ENCODE measurements at regions not wholly inside any gene's neighbourhood (a gene's known extent, or its start where the extent isn't known, plus 50 kb on each side); places are given as distances from the start of the nearest gene placed in this dataset.

DNA sequence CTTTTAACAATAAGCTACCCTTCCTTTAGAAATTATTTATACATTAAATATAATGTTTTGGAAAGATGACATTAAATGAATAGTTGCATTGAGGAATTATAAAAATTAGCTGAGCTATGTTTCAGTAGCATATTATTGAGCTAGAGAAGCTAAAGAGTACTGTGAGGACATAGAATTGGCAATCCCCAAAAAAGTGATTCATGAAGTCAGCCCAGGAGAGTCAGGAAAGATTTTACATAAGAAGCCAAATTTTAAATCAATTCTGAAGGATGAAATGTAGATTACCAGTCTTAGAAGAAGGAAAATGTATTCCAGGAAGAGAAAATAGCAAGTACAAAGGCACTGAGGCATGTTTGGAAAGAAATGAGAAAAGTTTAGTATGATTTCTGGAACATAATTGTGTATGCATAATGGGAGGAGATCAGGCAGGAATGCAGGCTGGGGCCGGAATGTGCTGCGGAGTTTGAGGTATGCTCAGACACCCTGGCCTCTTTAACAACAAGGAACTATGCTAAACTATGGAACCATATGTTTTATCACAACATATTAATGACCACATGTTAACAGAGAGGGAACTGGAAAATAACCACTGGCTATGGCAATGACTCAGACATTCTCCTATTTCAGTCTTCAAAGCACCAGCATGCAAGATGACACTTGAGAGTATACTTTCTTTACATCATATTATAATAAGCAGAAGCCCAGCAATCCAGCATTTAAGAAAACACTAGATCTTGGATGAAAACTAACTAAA is 103.3 kb upstream of the COL8A1 start:
- H3K36me3 Mint-ChIP-seq (ENCODE audit: insufficient read depth in 2 of 2) = no peaks in the 10 kb centered on the region
- no peaks in the 10 kb centered on the region for H3K4me1 Mint-ChIP-seq (ENCODE audit: low read depth)
- no peaks in the 10 kb centered on the region for H3K27me3 Mint-ChIP-seq (ENCODE audit: low read depth)
- H3K27ac Mint-ChIP-seq = no peak overlapping the region
- DNase-seq (no peak), ATAC-seq (replicated peaks in 1 of 2) (no peak)
- H3K4me3 Mint-ChIP-seq = no peak overlapping the region
- H3K9me3 Mint-ChIP-seq = no peaks in the 10 kb centered on the region

DNA sequence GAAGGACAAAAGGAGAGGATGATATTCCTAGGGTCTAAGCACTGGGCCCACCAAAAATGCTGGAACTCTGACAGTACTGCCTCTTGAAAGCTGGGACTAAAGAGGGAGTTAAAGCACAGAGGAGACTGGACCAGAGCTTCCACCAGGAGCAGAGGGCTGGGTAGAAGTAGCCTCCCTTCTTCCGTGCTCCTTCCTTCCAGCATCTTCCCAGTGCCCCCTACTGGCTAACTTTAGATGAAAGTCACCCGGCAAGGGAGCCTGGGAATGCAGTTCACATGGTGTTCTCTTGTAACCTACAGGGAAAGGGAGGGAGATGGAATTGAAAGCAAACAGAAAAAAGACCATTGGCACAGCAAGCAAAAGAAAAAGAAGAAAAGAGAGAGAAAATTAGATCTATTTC is 106.1 kb upstream of the COL8A1 start:
- Mint-ChIP-seq H3K4me3 (no peak overlapping the region), H3K27me3 (ENCODE audit: low read depth) (no peaks in the 10 kb centered on the region), H3K9me3 (no peaks in the 10 kb centered on the region), H3K36me3 (ENCODE audit: insufficient read depth in 2 of 2) (no peaks in the 10 kb centered on the region), H3K4me1 (ENCODE audit: low read depth) (no peaks in the 10 kb centered on the region), H3K27ac (no peak overlapping the region)
- ATAC-seq (replicated peaks in 1 of 2) = no peak
- DNase-seq = peak; percentile 1 to 12

DNA sequence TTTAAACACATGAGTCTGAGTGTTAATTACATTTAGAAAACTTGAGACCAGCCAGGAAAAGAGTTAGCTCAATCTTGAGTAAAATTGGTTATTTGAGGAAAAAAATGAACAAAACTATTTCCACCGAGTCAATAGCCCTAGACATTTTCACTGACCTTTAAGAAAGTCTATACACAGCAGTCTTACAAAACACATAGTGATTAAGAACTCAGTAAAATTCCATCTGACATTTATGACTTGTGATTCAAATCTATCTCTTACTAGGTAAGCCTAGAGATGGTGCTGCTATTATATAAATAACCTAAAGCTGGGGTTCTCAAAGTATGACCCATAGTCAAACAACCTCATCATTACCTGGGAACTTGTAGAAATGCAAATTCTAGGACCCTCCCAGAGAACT is 109.1 kb upstream of the COL8A1 start:
- Mint-ChIP-seq H3K4me3 (no peak overlapping the region), H3K27me3 (ENCODE audit: low read depth) (no peaks in the 10 kb centered on the region), H3K27ac (no peak overlapping the region), H3K4me1 (ENCODE audit: low read depth) (no peaks in the 10 kb centered on the region), H3K9me3 (peaks cover 2 to 3% of the 10 kb centered on the region in 2 donors), H3K36me3 (ENCODE audit: insufficient read depth in 2 of 2) (no peaks in the 10 kb centered on the region)
- ATAC-seq (replicated peaks in 1 of 2) (no peak), DNase-seq (no peak)

DNA sequence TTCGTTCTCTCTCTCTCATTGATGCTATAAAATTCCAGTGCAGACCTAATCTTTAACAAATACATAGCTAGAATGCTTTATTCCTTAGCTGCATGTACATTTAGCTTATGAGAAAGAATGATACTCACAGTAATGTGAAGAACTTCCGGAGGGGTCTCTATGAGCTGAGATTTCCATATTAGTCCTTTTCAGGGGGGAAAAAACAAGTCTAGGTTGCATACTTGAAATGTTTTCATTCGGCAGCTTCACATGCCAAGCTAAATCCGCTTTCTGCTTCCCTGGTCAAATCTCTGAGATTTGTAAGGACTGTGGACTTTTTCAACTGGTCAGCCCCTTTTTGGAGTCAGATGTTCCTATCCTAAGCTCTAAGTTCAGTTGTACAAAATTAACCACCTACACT is 111.5 kb upstream of the COL8A1 start:
- H3K4me1 Mint-ChIP-seq (ENCODE audit: low read depth) = no peaks in the 10 kb centered on the region
- H3K27me3 Mint-ChIP-seq (ENCODE audit: low read depth) = no peaks in the 10 kb centered on the region
- no peak overlapping the region for H3K4me3 Mint-ChIP-seq
- DNase-seq (no peak), ATAC-seq (replicated peaks in 1 of 2) (no peak)
- no peak overlapping the region for H3K27ac Mint-ChIP-seq
- peaks cover 2 to 5% of the 10 kb centered on the region in 2 donors for H3K9me3 Mint-ChIP-seq
- H3K36me3 Mint-ChIP-seq (ENCODE audit: insufficient read depth in 2 of 2) = no peaks in the 10 kb centered on the region

DNA sequence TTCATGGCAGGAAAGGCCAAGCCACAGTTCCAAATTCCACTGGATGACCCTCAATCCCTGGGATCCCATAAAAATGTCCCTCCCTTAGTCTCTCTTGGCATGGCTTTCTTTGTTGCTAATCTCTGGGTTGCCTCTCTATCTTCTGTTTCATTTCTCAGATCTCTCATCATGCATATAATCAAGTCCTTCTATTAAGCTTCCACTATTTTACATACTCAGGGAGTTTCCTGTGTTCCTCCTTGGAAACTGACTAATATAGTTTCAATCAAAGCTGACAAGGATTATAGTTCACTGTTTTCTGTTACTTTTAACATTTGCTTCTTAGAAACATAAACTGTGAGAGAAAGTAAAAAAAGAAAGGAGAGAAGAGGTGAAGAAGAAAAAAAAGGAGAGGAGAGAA is 113.8 kb upstream of the COL8A1 start:
- no peak overlapping the region for H3K27ac Mint-ChIP-seq
- DNase-seq = no peak
- H3K27me3 Mint-ChIP-seq (ENCODE audit: low read depth) = no peaks in the 10 kb centered on the region
- H3K4me1 Mint-ChIP-seq (ENCODE audit: low read depth) = no peaks in the 10 kb centered on the region
- no peak for ATAC-seq (replicated peaks in 1 of 2)
- peaks cover 2 to 5% of the 10 kb centered on the region in 2 donors for H3K9me3 Mint-ChIP-seq
- H3K36me3 Mint-ChIP-seq (ENCODE audit: insufficient read depth in 2 of 2) = no peaks in the 10 kb centered on the region
- H3K4me3 Mint-ChIP-seq = no peak overlapping the region

DNA sequence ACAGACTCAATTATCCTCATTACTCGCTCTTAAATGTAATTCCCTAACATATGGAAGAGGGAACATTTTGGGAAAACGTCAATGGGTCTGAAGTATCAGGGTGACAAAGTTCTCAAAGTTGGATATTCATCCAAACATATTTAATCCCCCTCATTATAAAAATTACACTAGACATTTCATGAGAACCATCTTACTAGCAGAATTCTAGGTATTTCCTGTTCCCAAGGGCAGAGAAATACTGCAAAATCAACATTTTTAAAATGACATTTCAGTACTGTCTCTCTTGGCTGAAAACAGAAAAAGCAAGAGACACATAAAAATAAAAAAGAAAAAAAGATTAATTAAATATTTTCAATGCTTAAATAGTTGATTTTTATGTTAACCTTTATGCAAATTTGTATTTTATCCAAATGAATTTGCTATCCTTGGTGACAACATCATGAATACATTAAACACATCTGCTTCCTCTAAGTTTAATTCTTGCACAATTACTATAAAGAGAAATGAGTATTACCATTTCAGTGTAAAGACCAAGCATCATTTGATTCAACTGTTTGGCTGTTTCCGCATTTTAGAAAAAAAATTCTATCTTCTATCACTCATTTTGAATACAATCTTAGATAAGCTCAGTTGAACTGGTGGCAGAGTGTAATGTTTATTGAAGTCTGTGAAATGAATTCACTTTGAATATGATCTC is 114.8 kb upstream of the COL8A1 start:
- H3K4me3 Mint-ChIP-seq = no peak overlapping the region
- no peaks in the 10 kb centered on the region for H3K36me3 Mint-ChIP-seq (ENCODE audit: insufficient read depth in 2 of 2)
- H3K27me3 Mint-ChIP-seq (ENCODE audit: low read depth) = no peaks in the 10 kb centered on the region
- H3K4me1 Mint-ChIP-seq (ENCODE audit: low read depth) = no peaks in the 10 kb centered on the region
- DNase-seq = no peak
- H3K27ac Mint-ChIP-seq = no peak overlapping the region
- ATAC-seq (replicated peaks in 1 of 2) = no peak
- H3K9me3 Mint-ChIP-seq = peaks cover 2 to 5% of the 10 kb centered on the region in 2 donors

DNA sequence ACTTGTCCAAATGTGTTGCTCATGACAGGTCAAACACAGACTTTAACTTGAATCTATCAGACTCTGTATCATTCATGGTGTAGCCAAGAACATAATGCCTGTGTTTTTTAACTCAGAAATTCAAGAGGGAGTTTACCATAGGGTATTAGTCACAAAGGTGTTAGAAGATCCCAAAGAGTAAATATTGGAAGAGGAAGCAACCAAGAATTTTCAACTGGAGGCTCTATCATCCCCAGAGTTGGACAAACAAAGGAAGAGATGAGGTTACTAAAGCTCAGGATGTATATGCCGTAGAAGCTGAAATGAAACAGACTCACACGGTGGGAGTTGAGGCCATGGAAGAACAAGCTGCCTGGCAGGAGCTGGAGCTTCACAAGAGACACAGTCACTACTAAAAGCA is 116.2 kb upstream of the COL8A1 start:
- H3K4me1 Mint-ChIP-seq (ENCODE audit: low read depth) = no peaks in the 10 kb centered on the region
- no peak for ATAC-seq (replicated peaks in 1 of 2)

DNA sequence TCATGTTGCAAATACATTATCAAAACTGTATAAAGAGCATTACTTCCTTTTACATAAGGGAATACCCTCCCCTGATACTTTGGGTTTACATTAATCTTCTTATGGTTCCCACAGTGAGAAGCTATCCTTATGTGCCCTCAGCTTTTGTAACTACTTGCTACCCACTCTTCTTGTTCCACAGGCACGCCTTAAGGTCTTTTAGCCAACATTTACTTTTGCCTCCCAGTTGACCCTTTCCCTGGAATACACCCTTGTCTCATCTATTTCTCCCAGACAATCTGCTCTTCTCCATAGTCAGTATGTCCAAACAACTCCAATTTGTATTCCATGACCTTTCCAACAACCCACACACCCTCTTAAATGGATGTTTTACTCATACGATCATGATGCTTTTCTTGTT is 116.8 kb upstream of the COL8A1 start:
- Mint-ChIP-seq H3K4me1 (ENCODE audit: low read depth) (no peaks in the 10 kb centered on the region), H3K4me3 (no peak overlapping the region), H3K27ac (no peak overlapping the region), H3K36me3 (ENCODE audit: insufficient read depth in 2 of 2) (no peaks in the 10 kb centered on the region), H3K27me3 (ENCODE audit: low read depth) (no peaks in the 10 kb centered on the region), H3K9me3 (peaks cover 2 to 5% of the 10 kb centered on the region in 2 donors)
- ATAC-seq (replicated peaks in 1 of 2) (no peak), DNase-seq (no peak)

More for the DNA sequence above, 116.2 kb upstream of the COL8A1 start:
- Mint-ChIP-seq H3K27ac (no peak overlapping the region), H3K9me3 (peaks cover 2 to 5% of the 10 kb centered on the region in 2 donors), H3K27me3 (ENCODE audit: low read depth) (no peaks in the 10 kb centered on the region), H3K4me3 (no peak overlapping the region), H3K36me3 (ENCODE audit: insufficient read depth in 2 of 2) (no peaks in the 10 kb centered on the region)
- no peak for DNase-seq

DNA sequence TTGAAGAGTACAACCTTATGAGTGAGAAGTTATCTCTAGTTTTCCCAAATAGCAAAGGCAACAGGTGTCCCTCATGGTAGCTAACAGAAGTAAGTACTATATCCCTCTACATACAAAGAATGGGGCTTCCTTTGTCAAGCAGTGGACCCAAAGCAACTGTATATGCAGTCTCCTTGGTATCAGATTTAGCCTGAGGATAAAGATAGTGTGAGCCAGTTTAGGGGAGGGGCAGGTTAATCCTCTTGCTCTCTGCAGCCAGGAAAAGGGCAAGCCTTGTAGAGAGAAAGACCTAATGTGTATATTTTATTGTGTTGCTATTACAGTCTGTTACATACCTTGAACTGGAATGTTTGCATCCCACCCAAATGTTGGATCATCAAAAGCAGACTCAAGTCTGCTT is 117.9 kb upstream of the COL8A1 start:
- DNase-seq (no peak), ATAC-seq (replicated peaks in 1 of 2) (no peak)
- Mint-ChIP-seq H3K9me3 (peaks cover 0 to 5% of the 10 kb centered on the region in 2 donors), H3K36me3 (ENCODE audit: insufficient read depth in 2 of 2) (no peaks in the 10 kb centered on the region), H3K4me3 (no peak overlapping the region), H3K27ac (no peak overlapping the region), H3K4me1 (ENCODE audit: low read depth) (no peaks in the 10 kb centered on the region), H3K27me3 (ENCODE audit: low read depth) (no peaks in the 10 kb centered on the region)

DNA sequence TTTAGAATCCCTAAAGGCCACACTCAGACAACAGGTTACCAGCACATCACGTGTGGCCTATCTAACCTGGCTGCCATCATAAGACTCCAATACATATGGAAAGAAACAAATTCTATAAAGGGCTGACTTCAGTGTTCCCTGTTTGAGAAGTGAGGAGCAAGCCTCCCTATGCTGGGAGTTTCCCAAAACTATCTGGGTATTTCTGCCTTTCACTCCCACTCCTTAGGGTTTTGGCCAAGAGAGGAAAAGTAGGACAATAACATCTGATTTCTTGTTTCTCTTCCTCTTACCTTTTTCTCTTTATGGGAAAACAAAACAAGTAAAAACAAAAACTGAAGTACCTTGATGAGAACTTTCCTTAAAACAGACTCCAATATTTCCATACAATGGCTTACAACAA is 121.5 kb upstream of the COL8A1 start:
- ATAC-seq (replicated peaks in 1 of 2) (no peak), DNase-seq (no peak)
- Mint-ChIP-seq H3K4me1 (ENCODE audit: low read depth) (no peaks in the 10 kb centered on the region), H3K27me3 (ENCODE audit: low read depth) (peaks cover 8% of the 10 kb centered on the region), H3K27ac (no peak overlapping the region), H3K9me3 (no peaks in the 10 kb centered on the region), H3K4me3 (no peak overlapping the region), H3K36me3 (ENCODE audit: insufficient read depth in 2 of 2) (no peaks in the 10 kb centered on the region)

DNA sequence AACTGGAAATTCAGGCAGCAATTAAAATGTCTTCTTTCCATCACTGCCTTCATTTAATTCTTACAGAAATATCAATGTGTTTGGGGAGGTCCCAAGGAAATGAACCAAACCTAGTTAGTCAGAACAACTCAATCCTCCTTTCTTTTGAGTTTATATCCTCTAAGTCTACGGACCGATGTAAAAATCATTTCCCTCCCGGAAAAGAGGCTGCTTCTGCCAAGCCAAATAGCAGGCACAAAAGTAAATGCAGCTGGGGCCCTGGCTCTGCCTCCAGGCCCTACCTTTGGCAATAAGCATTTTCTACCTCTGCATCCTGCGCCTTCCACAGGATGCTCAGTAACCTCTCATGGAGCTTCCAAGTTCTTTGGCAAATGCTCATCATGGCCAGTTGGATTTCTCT is 122.5 kb upstream of the COL8A1 start:
- no peaks in the 10 kb centered on the region for H3K36me3 Mint-ChIP-seq (ENCODE audit: insufficient read depth in 2 of 2)
- H3K9me3 Mint-ChIP-seq = no peaks in the 10 kb centered on the region
- no peak for DNase-seq
- H3K27ac Mint-ChIP-seq = no peak overlapping the region
- ATAC-seq (replicated peaks in 1 of 2) = no peak
- H3K27me3 Mint-ChIP-seq (ENCODE audit: low read depth) = peaks cover 8% of the 10 kb centered on the region
- no peak overlapping the region for H3K4me3 Mint-ChIP-seq
- no peaks in the 10 kb centered on the region for H3K4me1 Mint-ChIP-seq (ENCODE audit: low read depth)

DNA sequence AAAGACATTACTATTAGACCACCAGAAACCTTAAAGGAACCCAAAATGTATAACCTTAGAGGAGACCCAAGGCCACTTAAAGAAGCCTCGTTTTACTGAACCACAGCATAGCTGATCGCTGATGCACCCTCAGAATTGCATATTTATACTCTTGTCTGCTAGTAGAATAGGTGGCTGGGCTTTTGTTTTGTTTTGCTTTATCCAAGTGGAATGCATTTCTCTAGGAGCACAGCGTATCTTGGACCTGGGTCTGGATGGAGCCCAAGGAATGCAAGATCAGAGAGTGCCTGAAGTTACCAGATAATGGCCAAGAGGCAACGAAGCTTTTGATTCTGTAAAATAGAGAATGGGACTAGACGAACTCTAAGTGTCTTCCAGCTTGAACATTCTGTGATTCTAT is 129.2 kb upstream of the COL8A1 start:
- Mint-ChIP-seq H3K27ac (no peak overlapping the region), H3K4me3 (no peak overlapping the region), H3K27me3 (ENCODE audit: low read depth) (peaks cover 14% of the 10 kb centered on the region), H3K9me3 (no peaks in the 10 kb centered on the region), H3K4me1 (ENCODE audit: low read depth) (peaks cover 6% of the 10 kb centered on the region), H3K36me3 (ENCODE audit: insufficient read depth in 2 of 2) (no peaks in the 10 kb centered on the region)
- ATAC-seq (replicated peaks in 1 of 2) (no peak), DNase-seq (no peak)

DNA sequence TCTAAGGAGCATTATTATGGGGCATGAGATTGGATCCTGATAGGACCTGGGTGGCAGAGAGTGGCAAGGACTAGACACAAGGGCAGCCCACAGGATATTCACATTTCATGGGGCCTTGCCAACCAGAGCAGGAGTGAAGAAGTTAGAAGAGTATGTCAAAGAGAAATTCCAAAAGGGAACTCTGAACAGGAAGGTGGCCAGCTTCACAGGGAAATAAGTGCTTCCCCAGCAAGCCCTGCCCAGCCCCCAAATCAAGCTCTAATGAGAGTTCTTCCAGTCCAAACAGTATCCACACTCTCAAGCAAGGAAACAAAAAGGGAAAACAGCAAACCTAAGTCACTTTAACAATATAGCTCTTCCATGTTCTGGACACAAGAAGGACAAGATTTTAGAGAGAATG is 130.2 kb upstream of the COL8A1 start:
- Mint-ChIP-seq H3K4me3 (no peak overlapping the region), H3K27me3 (ENCODE audit: low read depth) (peaks cover 14% of the 10 kb centered on the region), H3K9me3 (no peaks in the 10 kb centered on the region), H3K36me3 (ENCODE audit: insufficient read depth in 2 of 2) (no peaks in the 10 kb centered on the region), H3K4me1 (ENCODE audit: low read depth) (peaks cover 6% of the 10 kb centered on the region), H3K27ac (no peak overlapping the region)
- no peak for DNase-seq
- ATAC-seq (replicated peaks in 1 of 2) = no peak

All from activated T-cell treated with anti-CD3 and anti-CD28 coated beads, Interleukin-2, amount 50 U/mL, for 72 hours (primary cell).